MCF 10A (cell line): ENCODE measurements at regions not wholly inside any gene's neighbourhood (a gene's known extent, or its start where the extent isn't known, plus 50 kb on each side); places are given as distances from the start of the nearest gene placed in this dataset.
A peak's percentile ranks its signal among the peaks of the same experiment; 100 is the strongest.

Experiments
- BruUV-seq: library from RNA; stranded (reverse); fragments of 400-500 nt; replicated peaks from 2 replicates; lab custom pipeline; 2021; lab: Mats Ljungman, UMichigan
- CTCF ChIA-PET: fragments of 300-600 bp; sonication (Branson Sonifier 250); formaldehyde crosslinking; extraction: SDS; loops from one replicate; lab custom pipeline; 2021; ENCODE audit warnings: antibody characterized with exemption, inconsistent platforms; lab: Yijun Ruan, JAX
- POLR2A ChIA-PET: fragments of 300-600, 350-650 bp; sonication (Branson Sonifier 250); formaldehyde crosslinking; extraction: SDS; loops from one replicate; lab custom pipeline; 2020; ENCODE audit warnings: antibody characterized with exemption, inconsistent platforms; lab: Yijun Ruan, JAX
- DNase-seq: peaks from one replicate; pipeline ENCODE4 v3.0.0-alpha.2; 2018; ENCODE audit not compliant: unreplicated experiment
- H3K27ac Mint-ChIP-seq: one replicate; pipeline ENCODE4 v1.8.0; 2022; ENCODE audit warnings: mild to moderate bottlenecking, low read depth, mixed read lengths; ENCODE audit not compliant: unreplicated experiment
- H3K27me3 Mint-ChIP-seq: one replicate; pipeline ENCODE4 v1.8.0; 2022; ENCODE audit warnings: mixed read lengths; ENCODE audit not compliant: insufficient read depth, unreplicated experiment
- H3K36me3 Mint-ChIP-seq: one replicate; pipeline ENCODE4 v1.8.0; 2022; ENCODE audit warnings: mild to moderate bottlenecking, moderate library complexity, mixed read lengths; ENCODE audit not compliant: insufficient read depth, unreplicated experiment
- H3K4me1 Mint-ChIP-seq: one replicate; pipeline ENCODE4 v1.8.0; 2022; ENCODE audit warnings: mixed read lengths; ENCODE audit not compliant: insufficient read depth, unreplicated experiment
- H3K4me3 Mint-ChIP-seq: one replicate; pipeline ENCODE4 v1.8.0; 2022; ENCODE audit warnings: mild to moderate bottlenecking, moderate library complexity, mixed read lengths; ENCODE audit not compliant: unreplicated experiment
- H3K9me3 Mint-ChIP-seq: one replicate; pipeline ENCODE4 v1.8.0; 2022; ENCODE audit warnings: mixed read lengths; ENCODE audit not compliant: unreplicated experiment
- CTCF ChIP-seq: fragments of 200-600 bp; IDR thresholded peaks from one replicate; pipeline ENCODE4 v1.8.0; 2022; ENCODE audit warnings: antibody characterized with exemption, mild to moderate bottlenecking; ENCODE audit not compliant: unreplicated experiment
- intact Hi-C: fragments of 100-400 bp; cut with micrococcal nuclease; formaldehyde crosslinking; loops from 2 replicates; pipeline ENCODE4 v1.14.1; 2022

GRCh38 chr7:20839196-20839735 is 52.6 kb upstream of the SP8 start:
- peaks cover 7% of the 10 kb centered on the region for H3K36me3 Mint-ChIP-seq
- DNase-seq = peak; percentile 27
- ChIA-PET POLR2A (no interaction called here), CTCF (interaction anchor here (0.6 to 1.6 kb wide), 2 partner anchors 62 to 1124 kb away, joined by 4 read pairs; no protein-coding TSS in a partner anchor)
- H3K9me3 Mint-ChIP-seq = no peaks in the 10 kb centered on the region
- no peak overlapping the region for H3K27ac Mint-ChIP-seq
- H3K27me3 Mint-ChIP-seq = no peaks in the 10 kb centered on the region
- intact Hi-C loops = loop anchor here (10.0 kb wide), 1 partner anchor 416 kb away; no protein-coding TSS in a partner anchor
- BruUV-seq = no TSS peak
- H3K4me3 Mint-ChIP-seq = no peak overlapping the region
- no peaks in the 10 kb centered on the region for H3K4me1 Mint-ChIP-seq
- no peak for TF ChIP-seq CTCF

GRCh38 chr7:20839987-20840386 is 53.3 kb upstream of the SP8 start:
- no peaks in the 10 kb centered on the region for H3K9me3 Mint-ChIP-seq
- BruUV-seq = no TSS peak
- H3K36me3 Mint-ChIP-seq = peaks cover 8% of the 10 kb centered on the region
- no peaks in the 10 kb centered on the region for H3K27me3 Mint-ChIP-seq
- no peak overlapping the region for H3K4me3 Mint-ChIP-seq
- no peak overlapping the region for H3K27ac Mint-ChIP-seq
- TF ChIP-seq CTCF = no peak
- intact Hi-C loops = loop anchor here (10.0 kb wide), 1 partner anchor 415 kb away; no protein-coding TSS in a partner anchor
- no peak for DNase-seq
- ChIA-PET CTCF (no interaction called here), POLR2A (no interaction called here)
- H3K4me1 Mint-ChIP-seq = no peaks in the 10 kb centered on the region

GRCh38 chr7:20846791-20847190 is 60.1 kb upstream of the SP8 start:
- DNase-seq = no peak
- Mint-ChIP-seq H3K36me3 (peaks cover 11% of the 10 kb centered on the region), H3K27me3 (no peaks in the 10 kb centered on the region), H3K4me3 (no peak overlapping the region), H3K4me1 (no peaks in the 10 kb centered on the region), H3K27ac (no peak overlapping the region), H3K9me3 (no peaks in the 10 kb centered on the region)
- CTCF ChIA-PET = interaction anchor here (0.6 to 0.7 kb wide), 3 partner anchors 65 to 166 kb away, joined by 3 read pairs; no protein-coding TSS in a partner anchor
- BruUV-seq = no TSS peak
- intact Hi-C loops = no loop called here
- TF ChIP-seq CTCF = no peak
- POLR2A ChIA-PET = no interaction called here

GRCh38 chr7:20858951-20859350 is 72.3 kb upstream of the SP8 start:
- Mint-ChIP-seq H3K27ac (no peak overlapping the region), H3K27me3 (no peaks in the 10 kb centered on the region), H3K4me1 (no peaks in the 10 kb centered on the region), H3K9me3 (no peaks in the 10 kb centered on the region), H3K36me3 (no peaks in the 10 kb centered on the region), H3K4me3 (no peak overlapping the region)
- TF ChIP-seq CTCF = no peak
- BruUV-seq = no TSS peak
- ChIA-PET POLR2A (no interaction called here), CTCF (no interaction called here)
- intact Hi-C loops = no loop called here
- DNase-seq = no peak
